Right lobe of liver (tissue), 6 donors: ENCODE measurements at regions not wholly inside any gene's neighbourhood (a gene's known extent, or its start where the extent isn't known, plus 50 kb on each side); places are given as distances from the start of the nearest gene placed in this dataset.

ENCODE experiments used
- ATAC-seq, 4 donors: fragments of 200-7000 bp; cut with Tn5 transposase; one replicate each; pipeline ENCODE4 v1.9.1; 2020; ENCODE audit warnings: mild to moderate bottlenecking in 4 of 4, moderate library complexity in 4 of 4
- DNase-seq, 3 donors: peaks; one replicate each; pipeline ENCODE4 v3.0.0-alpha.2; 2020
- H3K27ac ChIP-seq, 3 donors: fragments of 200-600 bp; one replicate each; pipeline ENCODE4 v1.8.0; 2022
- H3K27me3 ChIP-seq, 2 donors: fragments of 200-600 bp; one replicate each; pipeline ENCODE4 v1.8.0; 2022
- H3K36me3 ChIP-seq, 4 donors: fragments of 200-600 bp; sonication (generic) in 1 of 4; one replicate each; pipeline versions ENCODE4 v1.5.1 to v1.8.0; 2017 to 2022; ENCODE audit warnings: control low read depth in 1 of 4
- H3K4me1 ChIP-seq, 4 donors: fragments of 200-600 bp; sonication (generic) in 1 of 4; one replicate each; pipeline versions ENCODE4 v1.5.1 to v1.8.0; 2017 to 2022; ENCODE audit warnings: control low read depth in 1 of 4
- H3K4me3 ChIP-seq, 3 donors: fragments of 200-600 bp; one replicate each; pipeline ENCODE4 v1.8.0; 2022
- H3K9me3 ChIP-seq, 4 donors: fragments of 200-600 bp; sonication (generic) in 1 of 4; one replicate each; pipeline versions ENCODE4 v1.5.1 to v1.8.0; 2017 to 2022; ENCODE audit warnings: control low read depth in 1 of 4
- POLR2A ChIP-seq: fragments of 450-650 bp; IDR thresholded peaks from one replicate; pipeline ENCODE4 v1.6.1; 2017; ENCODE audit warnings: antibody characterized with exemption, mild to moderate bottlenecking
- WGBS: methylation state at CpG from one replicate; pipeline ENCODE4 v1.1.6; 2018; ENCODE audit warnings: low coverage, low lambda C conversion rate; ENCODE audit not compliant: insufficient coverage; ENCODE audit errors: missing lambda C conversion rate; 5-methylcytosine and 5-hydroxymethylcytosine counted together
- intact Hi-C, 2 donors: fragments of 100-400 bp; cut with DNase I; formaldehyde crosslinking; loops; one replicate each; pipeline versions ENCODE4 v1.11.2 to v1.14.1; 2022
- TF ChIP-seq, protein P1 (sequence below), 4 donors: fragments of 200-600 bp in 3 of 4; fragments of 450-650 bp in 1 of 4; IDR thresholded peaks; one replicate each; pipeline versions ENCODE4 v1.5.1 to v1.8.0; 2016 to 2022; ENCODE audit warnings: antibody characterized with exemption in 4 of 4, mild to moderate bottlenecking in 2 of 4
- donor health status: DM: no; HTN: yes; CAD: no.
- donor health status: DM: no; HTN: no; CAD: no.
- donor health status: DM: no; HTN: no; CAD: no.
- donor health status: DM: no; HTN: yes; CAD: no.
- donor health status: DM: no; HTN: yes; CAD: no.

- DNase-seq (no peak), ATAC-seq (no peak)
- Histone ChIP-seq H3K27me3 (no peaks in the 10 kb centered on the region), H3K4me3 (no peak overlapping the region), H3K27ac (no peak overlapping the region), H3K4me1 (no peaks in the 10 kb centered on the region), H3K9me3 (no peaks in the 10 kb centered on the region), H3K36me3 (no peaks in the 10 kb centered on the region)
- intact Hi-C loops, result no loop called here
- TF ChIP-seq, protein P1, sequence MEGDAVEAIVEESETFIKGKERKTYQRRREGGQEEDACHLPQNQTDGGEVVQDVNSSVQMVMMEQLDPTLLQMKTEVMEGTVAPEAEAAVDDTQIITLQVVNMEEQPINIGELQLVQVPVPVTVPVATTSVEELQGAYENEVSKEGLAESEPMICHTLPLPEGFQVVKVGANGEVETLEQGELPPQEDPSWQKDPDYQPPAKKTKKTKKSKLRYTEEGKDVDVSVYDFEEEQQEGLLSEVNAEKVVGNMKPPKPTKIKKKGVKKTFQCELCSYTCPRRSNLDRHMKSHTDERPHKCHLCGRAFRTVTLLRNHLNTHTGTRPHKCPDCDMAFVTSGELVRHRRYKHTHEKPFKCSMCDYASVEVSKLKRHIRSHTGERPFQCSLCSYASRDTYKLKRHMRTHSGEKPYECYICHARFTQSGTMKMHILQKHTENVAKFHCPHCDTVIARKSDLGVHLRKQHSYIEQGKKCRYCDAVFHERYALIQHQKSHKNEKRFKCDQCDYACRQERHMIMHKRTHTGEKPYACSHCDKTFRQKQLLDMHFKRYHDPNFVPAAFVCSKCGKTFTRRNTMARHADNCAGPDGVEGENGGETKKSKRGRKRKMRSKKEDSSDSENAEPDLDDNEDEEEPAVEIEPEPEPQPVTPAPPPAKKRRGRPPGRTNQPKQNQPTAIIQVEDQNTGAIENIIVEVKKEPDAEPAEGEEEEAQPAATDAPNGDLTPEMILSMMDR (IDR thresholded peaks at IDR 0.05), result no peak
- no peak for TF ChIP-seq POLR2A
- 50% methylated on average over 3 of the region's 3 CpGs for WGBS
These were observed 212.2 kb downstream of the ETV1 start for GRCh38 chr7:13777242-13777641.

GRCh38 chr7:13778967-13779366 lies 210.5 kb downstream of the ETV1 start:
- 65% methylated on average over 2 of the region's 2 CpGs for WGBS
- Histone ChIP-seq H3K9me3 (no peaks in the 10 kb centered on the region), H3K27ac (no peak overlapping the region), H3K4me3 (no peak overlapping the region), H3K4me1 (no peaks in the 10 kb centered on the region), H3K36me3 (no peaks in the 10 kb centered on the region), H3K27me3 (no peaks in the 10 kb centered on the region)
- intact Hi-C loops, result no loop called here
- TF ChIP-seq, protein P1 (IDR thresholded peaks at IDR 0.05), result no peak
- no peak for TF ChIP-seq POLR2A
- no peak for ATAC-seq
- DNase-seq, result no peak

- Histone ChIP-seq H3K27ac (no peak overlapping the region), H3K9me3 (no peaks in the 10 kb centered on the region), H3K36me3 (no peaks in the 10 kb centered on the region), H3K4me1 (no peaks in the 10 kb centered on the region), H3K4me3 (no peak overlapping the region), H3K27me3 (no peaks in the 10 kb centered on the region)
- 62% methylated on average over 5 of the region's 5 CpGs for WGBS
- TF ChIP-seq, protein P1 (IDR thresholded peaks at IDR 0.05), result no peak
- TF ChIP-seq POLR2A, result no peak
- intact Hi-C loops, result no loop called here
- ATAC-seq (no peak), DNase-seq (no peak)
These were observed 198.9 kb downstream of the ETV1 start for GRCh38 chr7:13790611-13791010.

DNA sequence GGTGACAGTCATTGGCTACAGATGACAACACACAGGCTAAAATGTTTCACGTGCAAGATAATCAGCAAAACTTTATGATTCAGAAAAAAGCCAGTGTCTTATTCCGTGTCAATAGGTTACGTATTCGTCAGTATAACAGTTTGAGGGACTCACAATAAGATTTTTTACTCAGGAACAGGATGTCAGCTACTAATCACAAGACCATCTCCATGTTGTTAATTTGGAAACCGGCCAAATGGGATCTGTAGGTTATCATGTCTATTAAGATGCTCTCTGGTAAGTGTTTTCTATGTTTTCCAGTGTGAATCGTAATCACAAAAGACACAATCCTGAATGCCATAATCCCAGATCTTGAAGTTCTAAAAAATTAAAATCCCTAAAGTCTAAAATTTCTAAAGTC lies 197.3 kb downstream of the ETV1 start:
- intact Hi-C loops, result no loop called here
- Histone ChIP-seq H3K4me3 (no peak overlapping the region), H3K4me1 (no peaks in the 10 kb centered on the region), H3K9me3 (peaks cover 0 to 3% (median 0%) of the 10 kb centered on the region in 4 donors), H3K27me3 (no peaks in the 10 kb centered on the region), H3K27ac (no peak overlapping the region), H3K36me3 (no peaks in the 10 kb centered on the region)
- ATAC-seq, result no peak
- TF ChIP-seq, protein P1 (IDR thresholded peaks at IDR 0.05), result no peak
- no peak for TF ChIP-seq POLR2A
- no peak for DNase-seq
- 46% methylated on average over 6 of the region's 6 CpGs for WGBS

GRCh38 chr7:13793926-13794325 lies 195.5 kb downstream of the ETV1 start:
- intact Hi-C loops, result no loop called here
- H3K27me3 ChIP-seq, result no peaks in the 10 kb centered on the region
- no peaks in the 10 kb centered on the region for H3K36me3 ChIP-seq
- no peak for ATAC-seq
- DNase-seq, result no peak
- peaks cover 0 to 3% (median 0%) of the 10 kb centered on the region in 4 donors for H3K9me3 ChIP-seq
- no peak overlapping the region for H3K4me3 ChIP-seq
- no peaks in the 10 kb centered on the region for H3K4me1 ChIP-seq
- 76% methylated on average over 4 of the region's 4 CpGs for WGBS
- no peak overlapping the region for H3K27ac ChIP-seq
- TF ChIP-seq, protein P1 (IDR thresholded peaks at IDR 0.05), result no peak
- TF ChIP-seq POLR2A, result no peak
